ENCODE measurements at regions not wholly inside any gene's neighbourhood (a gene's known extent, or its start where the extent isn't known, plus 50 kb on each side); places are given as distances from the start of the nearest gene placed in this dataset.
A peak's percentile ranks its signal among the peaks of the same experiment; 100 is the strongest.

DNA sequence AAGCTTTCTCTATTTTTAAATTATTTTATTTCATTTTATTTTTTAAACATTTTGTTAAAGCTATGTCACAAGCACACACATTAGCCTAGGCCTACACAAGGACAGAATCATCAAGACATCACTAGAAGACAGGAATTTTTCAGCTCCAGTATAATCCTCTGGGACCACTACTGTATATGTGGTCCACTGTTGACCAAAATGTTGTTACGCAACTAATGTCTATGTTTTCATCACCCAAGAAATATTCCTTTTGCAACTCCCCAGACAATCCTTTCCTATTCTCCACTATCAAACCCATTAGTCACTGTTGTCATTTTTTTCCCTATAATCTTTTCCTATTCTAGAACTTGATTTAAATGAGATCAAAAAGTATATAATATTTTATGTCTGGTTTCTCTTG, 2371.7 kb upstream of the C9orf72 start:
- TF ChIP-seq POLR2A (IDR thresholded peaks at IDR 0.05): no peak
- TF ChIP-seq, protein P1, sequence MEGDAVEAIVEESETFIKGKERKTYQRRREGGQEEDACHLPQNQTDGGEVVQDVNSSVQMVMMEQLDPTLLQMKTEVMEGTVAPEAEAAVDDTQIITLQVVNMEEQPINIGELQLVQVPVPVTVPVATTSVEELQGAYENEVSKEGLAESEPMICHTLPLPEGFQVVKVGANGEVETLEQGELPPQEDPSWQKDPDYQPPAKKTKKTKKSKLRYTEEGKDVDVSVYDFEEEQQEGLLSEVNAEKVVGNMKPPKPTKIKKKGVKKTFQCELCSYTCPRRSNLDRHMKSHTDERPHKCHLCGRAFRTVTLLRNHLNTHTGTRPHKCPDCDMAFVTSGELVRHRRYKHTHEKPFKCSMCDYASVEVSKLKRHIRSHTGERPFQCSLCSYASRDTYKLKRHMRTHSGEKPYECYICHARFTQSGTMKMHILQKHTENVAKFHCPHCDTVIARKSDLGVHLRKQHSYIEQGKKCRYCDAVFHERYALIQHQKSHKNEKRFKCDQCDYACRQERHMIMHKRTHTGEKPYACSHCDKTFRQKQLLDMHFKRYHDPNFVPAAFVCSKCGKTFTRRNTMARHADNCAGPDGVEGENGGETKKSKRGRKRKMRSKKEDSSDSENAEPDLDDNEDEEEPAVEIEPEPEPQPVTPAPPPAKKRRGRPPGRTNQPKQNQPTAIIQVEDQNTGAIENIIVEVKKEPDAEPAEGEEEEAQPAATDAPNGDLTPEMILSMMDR (IDR thresholded peaks at IDR 0.05): no peak
- DNase-seq (ENCODE audit: low spot score in 2 of 2): no peak
- WGBS, 2 donors: 90 to 94% methylated on average over 1 of the region's 1 CpG
- intact Hi-C loops (cut with DNase I; ENCODE audit: low total_unique reads): no loop called here
- H3K4me3 ChIP-seq (ENCODE audit: low read depth, poor library complexity, severe bottlenecking): no peak overlapping the region

DNA sequence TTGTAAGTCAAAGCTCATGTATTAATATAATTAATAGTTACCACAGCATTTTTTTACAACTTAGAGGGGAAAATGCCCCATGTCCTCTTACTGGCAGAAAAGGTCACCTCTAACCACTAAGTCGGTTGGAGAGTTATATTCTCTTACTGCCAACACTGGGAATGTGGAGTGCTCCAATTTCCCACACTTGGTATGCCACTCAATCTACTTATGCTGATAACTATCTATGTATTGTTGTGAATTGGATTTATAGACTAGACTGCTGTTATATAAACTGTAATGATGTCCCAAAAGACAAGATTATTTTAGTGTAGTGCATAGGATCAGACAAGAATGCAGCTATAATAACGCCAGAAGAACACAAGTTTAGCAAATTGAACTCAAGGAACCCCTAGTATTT, 2385.2 kb upstream of the C9orf72 start:
- intact Hi-C loops (cut with DNase I; ENCODE audit: low total_unique reads): no loop called here
- 62 to 70% methylated on average over 2 of the region's 2 CpGs for WGBS, 2 donors
- TF ChIP-seq POLR2A (IDR thresholded peaks at IDR 0.05): no peak
- H3K4me3 ChIP-seq (ENCODE audit: low read depth, poor library complexity, severe bottlenecking): no peak overlapping the region
- DNase-seq (ENCODE audit: low spot score in 2 of 2): no peak

DNA sequence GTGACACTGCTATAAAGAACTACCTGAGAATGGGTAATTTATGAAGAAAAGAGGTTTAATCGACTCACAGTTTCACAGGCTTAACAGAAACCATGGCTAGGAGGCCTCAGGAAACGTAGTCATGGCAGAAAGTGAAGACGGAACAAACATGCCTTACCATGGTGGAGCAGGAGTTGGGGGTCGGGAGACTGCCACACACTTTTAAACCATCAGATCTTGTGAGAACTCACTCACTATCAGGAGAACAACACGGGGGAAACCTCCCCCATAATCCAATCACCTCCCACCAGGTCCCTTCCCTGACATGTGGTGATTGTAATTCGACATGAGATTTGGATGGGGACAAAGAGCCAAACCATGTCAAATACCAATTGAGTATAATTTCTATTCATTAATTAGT, 2392.6 kb upstream of the C9orf72 start:
- DNase-seq (ENCODE audit: low spot score in 2 of 2): no peak
- H3K4me3 ChIP-seq (ENCODE audit: low read depth, poor library complexity, severe bottlenecking): no peak overlapping the region
- TF ChIP-seq, protein P1 (IDR thresholded peaks at IDR 0.05): no peak
- TF ChIP-seq POLR2A (IDR thresholded peaks at IDR 0.05): no peak
- intact Hi-C loops (cut with DNase I; ENCODE audit: low total_unique reads): no loop called here
- 66 to 79% methylated on average over 6 of the region's 6 CpGs for WGBS, 2 donors

DNA sequence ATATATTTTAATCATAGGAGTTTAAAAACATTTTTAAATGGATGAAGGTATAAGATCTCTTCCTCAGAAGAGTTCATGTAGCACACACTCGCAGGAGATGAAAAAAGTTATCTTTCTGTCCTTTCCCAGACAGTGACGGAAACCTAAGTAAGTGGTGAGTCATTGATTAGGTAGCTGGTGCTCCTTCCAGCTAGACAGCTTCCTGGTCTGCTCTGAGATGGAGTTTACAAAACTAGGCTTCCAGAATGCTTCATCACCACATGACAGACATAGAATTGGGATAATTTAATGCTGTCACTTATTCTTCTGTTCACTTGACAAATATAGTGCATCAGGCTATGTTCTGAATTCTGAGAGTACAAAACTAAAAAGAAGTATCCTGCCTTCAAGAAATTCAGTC, 2393.0 kb upstream of the C9orf72 start:
- TF ChIP-seq POLR2A (IDR thresholded peaks at IDR 0.05): no peak
- TF ChIP-seq, protein P1 (IDR thresholded peaks at IDR 0.05): no peak
- intact Hi-C loops (cut with DNase I; ENCODE audit: low total_unique reads): no loop called here
- no peak for DNase-seq (ENCODE audit: low spot score in 2 of 2)
- WGBS, 2 donors: 58 to 76% methylated on average over 2 of the region's 2 CpGs
- H3K4me3 ChIP-seq (ENCODE audit: low read depth, poor library complexity, severe bottlenecking): no peak overlapping the region

DNA sequence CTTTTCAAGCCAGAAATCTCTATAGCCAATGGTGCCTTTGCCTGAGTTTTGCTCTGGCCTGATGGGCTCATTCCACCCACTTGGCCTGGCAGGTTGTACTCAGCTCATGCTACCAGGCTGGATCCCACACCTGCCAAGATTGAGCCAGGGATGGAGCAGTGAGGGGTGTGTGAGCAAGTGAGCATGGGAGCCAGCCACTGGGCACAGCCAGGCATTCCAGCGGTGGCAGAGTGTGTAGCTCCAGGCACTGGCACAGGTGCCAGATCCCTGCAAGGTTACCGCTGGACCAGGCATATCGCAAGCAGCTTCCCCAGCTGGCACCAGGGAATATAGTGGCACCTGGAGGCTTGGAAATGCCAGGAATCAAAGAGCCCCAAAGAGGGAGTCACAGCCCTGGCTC, 2395.6 kb upstream of the C9orf72 start:
- DNase-seq (ENCODE audit: low spot score in 2 of 2): peak in 1 of 2 donors; percentile 81
- no peak overlapping the region for H3K4me3 ChIP-seq (ENCODE audit: low read depth, poor library complexity, severe bottlenecking)
- intact Hi-C loops (cut with DNase I; ENCODE audit: low total_unique reads): no loop called here
- no peak for TF ChIP-seq POLR2A (IDR thresholded peaks at IDR 0.05)
- TF ChIP-seq, protein P1 (IDR thresholded peaks at IDR 0.05): no peak
- WGBS, 2 donors: 84 to 100% methylated on average over 3 of the region's 3 CpGs

DNA sequence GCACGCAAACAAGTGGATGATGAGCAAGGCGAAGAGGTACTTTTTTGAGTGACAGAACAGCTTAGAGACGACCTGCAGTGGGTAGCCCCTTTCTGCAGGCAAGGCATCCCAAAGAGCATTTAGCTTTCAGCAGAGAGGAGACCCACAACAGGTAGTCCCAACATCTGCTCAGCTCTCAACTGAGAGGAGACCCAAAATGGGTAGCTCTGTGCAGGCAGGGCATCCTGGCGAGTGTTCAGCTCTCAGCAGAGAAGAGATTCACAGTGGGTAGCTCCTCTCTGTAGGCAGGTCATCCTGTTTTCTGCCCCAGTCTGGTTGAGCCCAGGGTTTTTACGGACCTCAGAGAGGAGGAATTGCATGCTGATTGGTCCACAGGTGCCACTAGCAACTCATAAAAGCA, 2396.1 kb upstream of the C9orf72 start:
- DNase-seq (ENCODE audit: low spot score in 2 of 2): no peak
- intact Hi-C loops (cut with DNase I; ENCODE audit: low total_unique reads): no loop called here

More for the DNA sequence above, 2396.1 kb upstream of the C9orf72 start:
- 80 to 86% methylated on average over 5 of the region's 5 CpGs for WGBS, 2 donors
- H3K4me3 ChIP-seq (ENCODE audit: low read depth, poor library complexity, severe bottlenecking): no peak overlapping the region
- TF ChIP-seq, protein P1 (IDR thresholded peaks at IDR 0.05): no peak
- no peak for TF ChIP-seq POLR2A (IDR thresholded peaks at IDR 0.05)

All from lower leg skin (tissue), 4 donors.